ENCODE measurements at regions not wholly inside any gene's neighbourhood (a gene's known extent, or its start where the extent isn't known, plus 50 kb on each side); places are given as distances from the start of the nearest gene placed in this dataset.
"Not testable (repeated sequence)": the region's sequence is repeated elsewhere in the genome, so short reads cannot be mapped to it uniquely, and the experiment has no call there.

- no peak for DNase-seq
These were observed 587.8 kb downstream of the BNC2 start for GRCh38 chr9:16282718-16283117.

DNA sequence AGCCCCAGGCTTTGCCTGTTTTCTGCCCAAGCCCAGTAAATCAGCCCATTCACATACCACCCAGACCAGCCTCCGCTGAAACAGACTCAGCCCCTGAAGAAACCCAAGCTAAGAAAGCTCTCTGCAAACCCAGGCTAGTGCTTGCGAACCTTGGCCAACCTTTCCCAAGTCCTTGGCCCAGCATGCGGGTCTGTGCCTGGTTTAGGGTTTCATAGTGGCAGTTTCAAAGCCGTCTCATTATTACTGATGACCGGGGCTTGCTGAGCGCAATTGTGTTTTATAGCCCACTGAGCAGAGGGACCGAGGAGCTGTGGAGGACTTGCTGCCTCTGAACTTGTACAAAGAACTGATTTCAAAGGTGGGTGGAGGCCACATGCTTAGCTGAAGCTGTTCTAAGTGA lies 584.3 kb downstream of the BNC2 start:
- DNase-seq, result no peak

- no peak for DNase-seq
These were observed 580.8 kb downstream of the BNC2 start for GRCh38 chr9:16289639-16290038.

DNA sequence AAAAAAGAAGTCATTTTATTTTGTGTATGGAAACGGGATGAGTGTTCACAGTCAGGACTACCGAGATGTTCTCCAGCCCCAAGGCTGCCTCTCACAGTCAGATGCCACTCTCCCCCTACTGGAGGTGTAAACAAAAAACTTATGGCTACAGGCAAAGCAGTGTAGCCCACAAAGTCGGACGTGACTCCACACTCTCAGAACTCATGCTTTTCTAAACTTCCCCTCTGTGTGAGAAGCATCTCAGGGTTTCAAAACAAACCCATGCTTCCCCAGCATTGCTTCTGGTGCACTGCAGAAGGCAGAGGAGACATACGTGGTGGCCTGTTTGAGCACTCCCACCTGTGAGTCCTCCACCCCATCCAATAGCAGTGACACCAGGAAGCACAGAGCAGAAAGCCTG lies 580.3 kb downstream of the BNC2 start:
- DNase-seq, result no peak

DNA sequence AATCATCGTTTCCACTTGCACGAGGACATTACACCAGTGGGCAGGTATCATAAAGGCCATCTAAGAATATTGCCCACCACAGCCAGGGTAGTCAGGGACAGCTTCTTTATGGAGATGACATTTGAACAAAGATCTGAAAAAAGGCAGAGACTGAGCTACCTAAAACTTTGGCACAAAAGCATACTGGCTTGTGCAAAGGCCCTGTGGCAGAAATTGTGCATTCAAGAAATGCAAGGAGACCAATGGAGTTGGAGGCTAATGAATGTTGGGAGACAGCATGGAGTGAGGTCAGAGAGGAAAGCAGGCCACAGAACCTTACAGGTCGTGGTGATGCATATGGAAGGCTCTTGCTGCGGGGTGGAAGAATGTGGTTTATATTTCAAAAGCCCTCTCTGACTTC lies 578.5 kb downstream of the BNC2 start:
- no peak for DNase-seq

DNA sequence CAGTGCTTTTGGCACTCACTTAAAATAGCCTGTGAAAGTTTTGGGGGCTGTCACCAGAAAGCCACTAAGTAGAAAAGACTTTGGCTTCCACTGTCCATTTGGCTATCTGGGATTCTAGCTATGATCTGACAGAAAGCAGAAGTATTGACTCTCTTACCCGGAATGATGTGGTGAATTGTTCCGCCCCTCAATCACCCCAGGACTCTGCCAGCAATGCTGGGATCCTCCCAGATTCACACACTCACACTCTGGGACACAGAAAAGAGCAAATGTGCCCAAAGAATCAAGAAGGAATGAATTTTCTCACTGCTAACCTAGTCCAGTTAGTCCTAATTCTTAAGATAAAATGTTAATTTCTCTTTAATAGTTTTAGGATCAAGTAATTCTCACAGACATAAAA lies 576.9 kb downstream of the BNC2 start:
- no peak for DNase-seq

GRCh38 chr9:16294133-16294770 lies 576.2 kb downstream of the BNC2 start:
- DNase-seq, result no peak

GRCh38 chr9:16294940-16295339 lies 575.5 kb downstream of the BNC2 start:
- DNase-seq, result not testable (repeated sequence)

- DNase-seq, result not testable (repeated sequence)
These were observed 571.1 kb downstream of the BNC2 start for GRCh38 chr9:16299368-16299767.

DNA sequence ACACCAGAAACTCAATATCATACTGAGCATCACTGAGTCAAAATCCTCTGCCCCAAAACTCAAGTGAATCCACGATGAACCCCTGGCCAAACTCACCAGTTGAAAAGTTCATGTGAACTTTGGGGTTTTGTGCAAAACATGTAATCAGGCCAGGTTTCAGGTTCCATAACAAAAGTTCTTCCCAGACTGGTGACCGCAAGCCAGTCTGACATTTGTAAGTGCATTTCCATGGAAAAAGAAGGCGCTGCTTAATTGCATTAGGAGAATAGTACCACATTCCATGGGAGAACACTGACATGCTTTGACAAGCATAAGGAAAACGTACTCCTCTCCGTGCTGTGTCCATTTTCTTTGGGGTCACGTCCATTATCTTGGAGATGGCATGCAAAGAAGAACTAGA lies 567.0 kb downstream of the BNC2 start:
- DNase-seq, result no peak

- no peak for DNase-seq
These were observed 566.2 kb downstream of the BNC2 start for GRCh38 chr9:16304301-16304700.

DNA sequence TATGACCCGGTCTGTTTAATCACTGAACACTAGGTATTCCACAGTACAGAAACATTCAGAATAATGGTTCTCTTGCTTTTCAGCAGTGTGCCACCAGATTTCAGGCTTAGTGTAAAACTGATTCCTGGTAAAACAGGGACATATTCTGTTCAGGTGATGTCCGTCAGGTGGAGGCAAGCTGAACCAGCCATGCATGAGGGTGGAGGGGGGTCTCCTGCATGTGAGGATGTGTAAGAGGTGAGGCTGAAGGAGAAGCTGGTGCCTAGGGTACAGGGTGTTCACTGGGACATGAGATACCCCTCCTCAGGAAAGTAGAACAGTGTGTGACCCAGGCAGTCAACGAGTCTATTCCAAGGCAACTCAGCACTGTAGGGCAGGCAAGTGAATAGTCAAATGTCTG lies 563.9 kb downstream of the BNC2 start:
- DNase-seq, result no peak

GRCh38 chr9:16307626-16308195 lies 562.8 kb downstream of the BNC2 start:
- DNase-seq, result no peak

- DNase-seq, result no peak
These were observed 561.8 kb downstream of the BNC2 start for GRCh38 chr9:16308645-16309044.

DNA sequence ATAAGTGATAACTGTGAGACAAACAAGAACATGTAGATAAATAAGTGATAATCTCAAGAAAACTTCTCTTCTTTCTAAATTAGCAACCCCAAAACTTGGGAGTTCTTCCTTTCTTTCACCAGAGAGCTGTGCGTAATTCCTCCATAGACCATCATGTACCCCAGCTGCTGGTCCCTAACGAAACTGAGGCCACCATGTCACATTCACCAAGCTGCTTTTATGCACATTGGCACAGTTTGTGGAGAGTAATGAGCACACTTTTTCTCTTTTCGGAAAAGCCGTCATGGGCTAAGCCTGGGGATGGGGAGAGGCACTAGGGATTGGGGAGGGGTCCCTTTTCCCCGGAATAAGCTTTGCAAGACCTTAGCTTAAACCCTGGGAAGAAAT lies 561.4 kb downstream of the BNC2 start:
- no peak for DNase-seq

DNA sequence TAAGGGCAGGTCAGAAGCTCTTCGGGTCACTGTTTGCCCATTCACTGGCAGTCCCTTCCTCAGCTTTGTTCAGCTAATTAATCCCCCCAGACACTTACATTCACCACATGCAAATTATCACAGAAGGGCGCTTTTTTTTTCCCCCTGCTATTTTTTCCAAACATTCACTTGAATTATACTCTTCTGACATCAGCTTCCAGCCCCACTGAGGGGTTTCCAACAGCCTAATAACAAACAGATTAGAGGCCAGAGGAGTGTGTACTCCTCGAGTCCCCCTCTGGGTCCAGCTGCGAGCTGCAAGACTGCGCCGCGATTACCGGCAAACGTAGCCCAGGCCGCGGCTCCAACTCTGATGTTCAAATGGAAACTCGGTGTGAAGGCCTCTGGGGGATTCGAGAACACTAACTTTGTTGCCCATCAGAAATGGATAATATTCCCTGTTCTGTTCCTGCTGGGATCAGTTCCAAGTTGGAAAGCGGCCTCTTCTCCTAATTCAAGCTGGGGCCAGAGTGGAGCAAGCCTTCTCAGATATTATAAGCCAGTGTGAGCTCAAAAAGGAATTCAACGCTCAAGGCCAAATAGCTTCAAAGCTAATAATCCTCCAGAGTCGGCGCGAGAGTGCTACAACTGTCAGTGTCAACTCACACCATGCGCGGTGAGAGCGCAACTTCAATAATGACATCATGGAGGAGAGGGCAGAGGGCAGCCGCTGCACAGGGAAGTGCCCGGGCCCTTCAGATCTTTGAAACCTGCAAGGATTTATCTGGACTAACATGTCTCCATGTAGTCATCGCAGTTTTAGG lies 560.8 kb downstream of the BNC2 start:
- DNase-seq, result no peak

- DNase-seq, result no peak
These were observed 560.0 kb downstream of the BNC2 start for GRCh38 chr9:16310278-16311110.

DNA sequence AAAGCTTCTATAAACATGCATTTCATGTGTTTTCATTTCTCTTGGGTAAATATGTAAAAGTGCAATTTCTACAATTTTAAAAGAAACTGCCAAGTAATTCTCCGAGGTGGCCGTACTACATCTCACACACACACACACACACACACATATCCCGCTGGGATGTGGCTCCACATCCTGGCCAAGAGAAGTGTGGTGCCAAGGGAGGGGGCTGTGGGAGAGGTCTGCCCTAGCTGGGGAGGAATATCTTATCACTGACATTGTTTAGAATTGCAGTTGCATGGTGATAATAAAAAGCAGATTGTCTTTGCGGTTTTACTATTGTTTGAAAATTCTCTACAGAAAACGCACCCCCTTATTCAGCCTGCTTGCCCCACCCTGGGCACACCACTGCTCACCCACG lies 558.4 kb downstream of the BNC2 start:
- no peak for DNase-seq

GRCh38 chr9:16312962-16313546 lies 557.4 kb downstream of the BNC2 start:
- no peak for DNase-seq

DNA sequence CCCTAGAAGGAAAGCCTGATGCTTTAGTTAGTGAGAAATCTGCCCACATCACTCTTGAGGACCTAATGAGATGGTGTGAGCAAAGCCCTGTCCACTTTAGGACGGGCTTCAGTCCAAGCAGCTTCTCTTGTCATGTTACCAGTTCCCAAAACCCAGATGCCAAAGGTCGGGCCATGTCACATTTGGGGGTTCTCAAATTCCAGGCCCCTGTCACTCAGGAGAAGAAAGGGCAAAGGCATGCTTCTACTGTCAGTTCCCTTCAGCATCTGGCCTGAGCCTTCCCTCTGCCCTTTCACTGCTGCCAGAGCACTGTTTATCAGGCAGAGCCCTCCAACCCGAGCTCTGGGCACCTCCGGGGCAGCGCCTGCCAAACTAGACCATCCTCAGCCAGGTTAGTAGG lies 556.0 kb downstream of the BNC2 start:
- DNase-seq, result no peak

DNA sequence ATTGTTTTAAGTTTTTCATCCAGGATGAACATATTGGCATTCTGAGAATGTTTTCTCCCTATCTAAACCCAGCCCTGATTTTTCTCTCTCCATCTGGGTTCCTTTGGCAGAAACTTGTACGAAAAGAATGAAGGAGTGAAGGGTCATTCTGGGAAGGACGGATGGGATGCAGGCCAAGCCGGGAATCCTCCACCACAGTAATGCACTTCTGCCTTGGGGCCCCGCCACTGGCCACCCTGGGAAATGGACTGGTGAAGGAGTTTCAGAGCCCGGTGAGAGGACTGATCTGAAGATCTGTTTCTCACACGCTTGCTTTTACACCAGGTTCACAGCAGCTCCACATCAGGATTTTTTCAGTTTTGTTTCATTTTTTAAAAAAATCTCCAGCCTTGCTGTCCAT lies 554.8 kb downstream of the BNC2 start:
- no peak for DNase-seq

GRCh38 chr9:16316456-16316855 lies 554.0 kb downstream of the BNC2 start:
- DNase-seq, result no peak
